ENCODE measurements at regions not wholly inside any gene's neighbourhood (a gene's known extent, or its start where the extent isn't known, plus 50 kb on each side); places are given as distances from the start of the nearest gene placed in this dataset.

DNA sequence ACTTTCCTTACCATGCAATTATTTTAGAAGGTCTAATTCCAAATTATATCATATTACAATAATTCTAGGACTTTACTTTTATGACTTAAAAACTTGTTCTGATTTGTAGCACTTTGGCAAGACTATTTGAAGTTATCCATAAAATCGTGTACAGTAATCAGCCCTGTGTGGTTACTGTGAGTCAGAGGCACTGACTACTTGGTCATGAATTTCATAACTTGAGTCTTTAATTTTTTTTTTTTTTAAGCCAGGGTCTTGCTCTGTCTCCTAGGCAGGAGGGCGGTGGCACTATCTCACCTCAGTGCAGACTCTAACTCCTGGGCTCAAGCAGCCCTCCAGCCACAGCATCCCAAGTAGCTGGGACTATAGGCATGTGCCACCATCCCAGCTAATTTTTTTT is 1319.2 kb upstream of the SLC10A2 start:
- no peak overlapping the region for H3K4me3 ChIP-seq (ENCODE audit: low read depth, poor library complexity, severe bottlenecking)
- DNase-seq (ENCODE audit: low spot score in 2 of 2): no peak
- intact Hi-C loops (cut with DNase I; ENCODE audit: low total_unique reads): no loop called here
- WGBS, 2 donors: 45 to 55% methylated on average over 2 of the region's 2 CpGs
- TF ChIP-seq POLR2A (IDR thresholded peaks at IDR 0.05): no peak
- TF ChIP-seq, protein P1, sequence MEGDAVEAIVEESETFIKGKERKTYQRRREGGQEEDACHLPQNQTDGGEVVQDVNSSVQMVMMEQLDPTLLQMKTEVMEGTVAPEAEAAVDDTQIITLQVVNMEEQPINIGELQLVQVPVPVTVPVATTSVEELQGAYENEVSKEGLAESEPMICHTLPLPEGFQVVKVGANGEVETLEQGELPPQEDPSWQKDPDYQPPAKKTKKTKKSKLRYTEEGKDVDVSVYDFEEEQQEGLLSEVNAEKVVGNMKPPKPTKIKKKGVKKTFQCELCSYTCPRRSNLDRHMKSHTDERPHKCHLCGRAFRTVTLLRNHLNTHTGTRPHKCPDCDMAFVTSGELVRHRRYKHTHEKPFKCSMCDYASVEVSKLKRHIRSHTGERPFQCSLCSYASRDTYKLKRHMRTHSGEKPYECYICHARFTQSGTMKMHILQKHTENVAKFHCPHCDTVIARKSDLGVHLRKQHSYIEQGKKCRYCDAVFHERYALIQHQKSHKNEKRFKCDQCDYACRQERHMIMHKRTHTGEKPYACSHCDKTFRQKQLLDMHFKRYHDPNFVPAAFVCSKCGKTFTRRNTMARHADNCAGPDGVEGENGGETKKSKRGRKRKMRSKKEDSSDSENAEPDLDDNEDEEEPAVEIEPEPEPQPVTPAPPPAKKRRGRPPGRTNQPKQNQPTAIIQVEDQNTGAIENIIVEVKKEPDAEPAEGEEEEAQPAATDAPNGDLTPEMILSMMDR (IDR thresholded peaks at IDR 0.05): no peak

DNA sequence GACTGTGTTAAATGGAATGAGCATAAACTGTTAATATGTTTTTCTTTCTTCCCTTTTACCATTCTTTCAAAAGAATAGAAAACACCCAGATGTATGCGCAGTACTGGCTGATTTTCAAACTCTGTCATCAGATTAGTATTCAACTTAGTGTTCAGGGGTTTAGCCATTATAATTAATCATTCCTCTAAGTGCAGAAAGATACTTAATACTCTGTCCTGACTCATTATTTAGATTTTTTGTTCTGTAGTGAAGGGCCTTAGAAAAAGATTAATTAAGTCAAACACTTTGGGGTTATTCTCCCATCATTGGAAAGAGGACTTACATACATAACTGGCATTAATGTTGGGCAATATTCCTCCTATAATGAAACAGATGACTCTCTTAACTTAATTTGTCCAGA is 1316.7 kb upstream of the SLC10A2 start:
- no peak for DNase-seq (ENCODE audit: low spot score in 2 of 2)
- no peak overlapping the region for H3K4me3 ChIP-seq (ENCODE audit: low read depth, poor library complexity, severe bottlenecking)
- WGBS, 2 donors: 73 to 75% methylated on average over 1 of the region's 1 CpG
- TF ChIP-seq POLR2A (IDR thresholded peaks at IDR 0.05): no peak
- TF ChIP-seq, protein P1 (IDR thresholded peaks at IDR 0.05): no peak
- intact Hi-C loops (cut with DNase I; ENCODE audit: low total_unique reads): no loop called here

DNA sequence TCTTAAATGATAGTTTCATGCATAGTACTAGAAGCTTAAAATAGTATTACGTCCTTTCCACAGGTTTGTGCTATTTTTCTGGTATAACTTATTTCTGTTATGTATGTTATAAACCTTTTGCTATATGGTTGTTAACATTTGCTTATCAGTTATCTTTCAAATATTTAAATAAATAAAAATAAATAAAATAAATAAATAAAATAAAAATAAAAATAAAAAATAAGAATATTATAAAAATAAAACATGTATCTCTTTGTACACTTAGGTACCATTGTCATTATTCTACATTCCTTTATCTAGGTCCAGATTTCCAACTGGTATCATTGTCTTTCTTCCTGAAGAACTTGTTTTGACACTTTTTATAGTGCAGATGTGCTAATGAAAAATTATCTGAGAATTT is 1310.4 kb upstream of the SLC10A2 start:
- no peak for DNase-seq (ENCODE audit: low spot score in 2 of 2)
- intact Hi-C loops (cut with DNase I; ENCODE audit: low total_unique reads): no loop called here
- TF ChIP-seq, protein P1 (IDR thresholded peaks at IDR 0.05): no peak
- no peak for TF ChIP-seq POLR2A (IDR thresholded peaks at IDR 0.05)
- 95 to 96% methylated on average over 1 of the region's 1 CpG for WGBS, 2 donors
- no peak overlapping the region for H3K4me3 ChIP-seq (ENCODE audit: low read depth, poor library complexity, severe bottlenecking)

DNA sequence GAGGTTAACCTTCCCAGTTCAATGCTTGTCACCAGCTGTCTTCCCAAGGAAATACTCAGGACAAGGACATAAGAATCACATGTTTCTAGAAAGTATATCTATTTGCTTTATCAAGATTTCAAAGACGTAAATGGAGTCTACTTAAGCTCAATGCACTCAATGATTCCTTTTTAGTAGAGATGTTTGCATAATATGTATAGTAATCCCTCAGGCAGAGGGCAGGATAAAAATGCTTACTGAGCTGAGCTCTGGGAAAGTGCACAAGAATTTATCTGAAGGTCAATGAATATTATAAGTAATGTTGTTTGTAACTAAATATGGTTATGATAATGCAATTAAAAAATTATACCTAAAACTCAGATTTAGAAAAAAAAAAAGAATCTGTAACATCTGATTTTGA is 1309.4 kb upstream of the SLC10A2 start:
- intact Hi-C loops (cut with DNase I; ENCODE audit: low total_unique reads): no loop called here
- no peak for DNase-seq (ENCODE audit: low spot score in 2 of 2)
- H3K4me3 ChIP-seq (ENCODE audit: low read depth, poor library complexity, severe bottlenecking): no peak overlapping the region
- WGBS, 2 donors: 71 to 74% methylated on average over 1 of the region's 1 CpG
- TF ChIP-seq POLR2A (IDR thresholded peaks at IDR 0.05): no peak
- TF ChIP-seq, protein P1 (IDR thresholded peaks at IDR 0.05): no peak

DNA sequence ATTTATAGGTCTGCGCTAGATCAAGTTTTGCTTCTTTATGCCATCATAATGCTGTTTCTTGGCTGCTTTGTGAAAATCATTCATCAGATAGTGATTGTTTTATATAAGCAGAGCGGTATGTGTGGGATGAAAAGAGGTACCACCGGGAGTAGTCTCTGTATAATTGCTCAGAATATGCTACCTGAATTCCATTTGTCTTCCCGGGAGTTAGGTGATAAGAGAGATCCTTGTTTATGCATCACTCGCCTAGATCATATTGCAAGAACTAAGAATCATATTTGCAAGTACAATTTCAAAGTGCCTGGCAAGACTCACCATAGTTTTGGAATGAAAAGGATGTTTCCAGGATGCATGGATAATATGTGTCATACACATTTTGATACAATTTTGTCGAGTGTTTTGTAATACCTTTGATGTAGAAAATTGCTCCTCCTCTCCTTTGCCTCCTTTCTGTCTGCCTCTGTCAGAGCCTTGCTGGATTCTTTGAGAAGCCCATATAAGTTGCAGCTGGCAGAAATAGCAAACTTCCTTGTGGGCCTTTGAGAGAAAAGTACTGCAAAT is 1306.0 kb upstream of the SLC10A2 start:
- WGBS, 2 donors: 67 to 71% methylated on average over 6 of the region's 6 CpGs
- TF ChIP-seq POLR2A (IDR thresholded peaks at IDR 0.05): no peak
- TF ChIP-seq, protein P1 (IDR thresholded peaks at IDR 0.05): no peak
- intact Hi-C loops (cut with DNase I; ENCODE audit: low total_unique reads): no loop called here
- DNase-seq (ENCODE audit: low spot score in 2 of 2): no peak
- no peak overlapping the region for H3K4me3 ChIP-seq (ENCODE audit: low read depth, poor library complexity, severe bottlenecking)

DNA sequence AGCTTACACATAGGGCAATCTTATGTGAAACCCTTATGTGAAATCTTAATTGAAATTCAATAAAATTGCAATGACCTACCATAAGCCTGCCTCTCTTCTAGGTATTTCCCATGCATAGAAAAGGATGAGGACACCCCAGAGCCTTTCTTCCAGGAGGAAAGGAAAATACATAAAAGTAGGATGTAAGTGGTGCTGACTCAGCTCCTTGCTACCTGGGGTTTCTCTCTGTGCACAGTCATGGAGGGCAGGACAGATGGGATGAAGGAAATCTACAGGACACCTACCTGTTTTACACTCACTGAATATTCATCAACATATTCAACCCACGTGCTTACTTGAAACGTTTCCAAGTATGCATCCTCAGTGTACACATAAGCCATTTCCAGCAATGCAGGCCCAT is 1299.2 kb upstream of the SLC10A2 start:
- intact Hi-C loops (cut with DNase I; ENCODE audit: low total_unique reads): no loop called here
- DNase-seq (ENCODE audit: low spot score in 2 of 2): no peak
- no peak overlapping the region for H3K4me3 ChIP-seq (ENCODE audit: low read depth, poor library complexity, severe bottlenecking)
- TF ChIP-seq, protein P1 (IDR thresholded peaks at IDR 0.05): no peak
- no peak for TF ChIP-seq POLR2A (IDR thresholded peaks at IDR 0.05)
- 67 to 73% methylated on average over 2 of the region's 2 CpGs for WGBS, 2 donors

Data from lower leg skin (tissue), 4 donors.